ENCODE measurements at regions not wholly inside any gene's neighbourhood (a gene's known extent, or its start where the extent isn't known, plus 50 kb on each side); places are given as distances from the start of the nearest gene placed in this dataset.

DNA sequence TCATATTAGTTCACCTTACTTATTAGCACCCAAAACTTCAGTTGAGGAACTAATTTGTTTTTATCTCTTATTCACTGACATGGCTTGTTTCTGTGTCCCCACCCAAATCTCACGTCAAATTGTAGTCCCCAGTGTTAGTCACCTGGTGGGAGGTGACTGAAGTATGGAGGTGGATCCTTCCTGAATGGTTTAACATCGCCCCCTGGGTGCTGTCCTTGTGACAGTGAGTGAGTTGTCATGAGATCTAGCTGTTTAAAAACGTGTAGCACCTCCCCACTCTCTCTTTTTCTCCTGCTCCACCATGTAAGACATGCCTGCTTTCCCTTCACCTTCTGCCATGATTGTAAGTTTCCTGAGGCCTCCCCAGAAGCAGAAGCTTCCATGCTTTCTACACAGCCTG, 75.0 kb upstream of the HECTD2 start:
- DNase-seq = no peak

GRCh38 chr10:91339729-91340128, 70.4 kb upstream of the HECTD2 start:
- no peak for DNase-seq

- peak in 15 of 56 donors; percentile 2 to 48 (median 12) for DNase-seq
Measured at GRCh38 chr10:91340613-91341362, 69.4 kb upstream of the HECTD2 start.

- no peak for DNase-seq
Measured at GRCh38 chr10:91341686-91342085, 68.5 kb upstream of the HECTD2 start.

- DNase-seq = no peak
Measured at GRCh38 chr10:91343010-91343409, 67.1 kb upstream of the HECTD2 start.

DNA sequence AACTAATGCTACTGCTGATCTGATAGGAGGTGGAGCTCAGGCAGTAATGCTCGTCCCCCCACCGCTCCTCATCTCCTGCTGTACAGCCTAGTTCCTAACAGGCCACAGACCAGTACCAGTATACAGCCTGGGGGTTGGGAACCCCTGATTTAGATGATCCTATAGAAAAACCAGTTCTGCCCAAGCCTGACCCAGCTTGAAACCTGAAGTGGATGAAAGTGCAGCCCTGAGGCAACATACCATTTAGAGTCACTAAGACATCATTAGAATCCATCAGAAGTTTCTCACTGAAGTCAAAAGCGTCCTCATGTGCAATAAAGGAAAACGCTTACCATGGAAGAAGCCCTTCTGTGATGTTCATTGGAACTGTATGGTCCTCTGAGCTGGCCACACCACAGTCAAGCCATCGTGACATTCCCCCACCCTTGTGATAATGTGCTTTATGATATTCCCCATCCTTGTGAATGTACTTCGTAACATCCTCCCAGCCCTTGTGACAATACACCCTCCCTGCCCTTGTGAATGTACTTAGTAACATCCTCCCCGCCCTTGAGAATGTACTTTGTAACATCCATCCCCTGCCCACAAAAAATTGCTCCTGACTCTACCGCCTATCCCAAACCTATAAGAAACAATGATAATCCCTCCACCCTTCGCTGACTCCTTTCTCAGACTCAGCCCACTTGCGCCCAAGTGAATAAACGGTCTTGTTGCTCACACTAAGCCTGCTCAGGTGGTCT, 65.9 kb upstream of the HECTD2 start:
- DNase-seq = no peak

DNA sequence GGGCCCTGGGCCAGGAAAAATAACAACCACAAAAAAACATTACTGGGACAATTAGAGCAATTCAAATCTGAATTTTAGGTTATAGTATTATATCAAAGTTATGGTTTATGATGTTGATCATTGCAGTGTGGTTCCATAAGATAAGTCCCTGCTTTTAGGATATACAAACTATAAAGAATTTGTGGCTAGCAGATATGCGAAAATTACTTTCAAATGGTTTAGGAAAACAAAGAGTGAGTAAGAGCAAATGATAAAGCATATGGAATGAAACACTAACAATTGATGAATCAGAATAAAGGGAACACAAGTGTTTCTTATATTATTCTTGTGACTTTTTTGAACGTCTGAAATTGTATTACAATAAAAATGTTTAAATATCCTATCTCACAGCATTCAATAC, 64.4 kb upstream of the HECTD2 start:
- no peak for DNase-seq

DNA sequence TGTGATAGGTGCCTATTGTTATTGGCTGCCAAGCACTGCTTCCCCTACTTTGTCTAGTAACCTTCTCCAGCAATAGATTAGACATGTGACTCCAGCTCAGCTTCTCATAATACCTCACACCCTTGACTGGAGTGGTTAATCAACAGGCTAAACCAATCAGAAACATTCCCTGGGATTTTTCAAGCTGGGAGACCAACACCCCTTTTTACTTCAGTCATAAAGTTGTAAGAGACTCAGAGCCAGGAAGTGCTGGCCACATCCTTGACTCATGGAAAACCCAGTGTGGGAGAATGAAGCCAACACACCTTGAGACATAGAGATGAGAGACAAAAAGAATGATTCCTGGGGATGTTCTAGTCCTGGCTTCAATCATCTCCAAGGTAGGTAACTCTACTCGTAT, 62.6 kb upstream of the HECTD2 start:
- DNase-seq = no peak

GRCh38 chr10:91349381-91349780, 60.8 kb upstream of the HECTD2 start:
- DNase-seq = peak in 1 of 56 donors; percentile 16

- no peak for DNase-seq
Measured at GRCh38 chr10:91350651-91351081, 59.5 kb upstream of the HECTD2 start.

DNA sequence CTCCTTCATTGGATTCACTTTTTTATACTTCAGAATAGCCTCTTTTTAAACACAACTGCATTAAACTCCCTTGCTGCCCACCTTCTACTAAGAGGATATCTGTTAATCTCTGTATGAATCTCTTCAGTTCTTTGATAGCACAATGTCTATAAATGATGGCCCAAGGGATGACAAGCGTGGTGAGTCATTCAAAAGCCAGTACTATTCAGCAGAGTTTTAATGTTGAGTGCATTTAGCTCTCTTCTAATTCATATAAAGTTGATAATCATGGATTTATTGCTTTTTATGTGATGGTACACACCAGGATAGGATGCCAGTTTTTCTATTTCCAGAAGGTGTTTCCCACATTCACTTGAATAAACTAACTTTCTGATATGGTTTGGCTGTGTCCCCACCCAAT, 57.4 kb upstream of the HECTD2 start:
- DNase-seq = no peak

- DNase-seq = peak in 7 of 56 donors; percentile 2 to 44 (median 17)
Measured at GRCh38 chr10:91354166-91355075, 55.7 kb upstream of the HECTD2 start.

DNA sequence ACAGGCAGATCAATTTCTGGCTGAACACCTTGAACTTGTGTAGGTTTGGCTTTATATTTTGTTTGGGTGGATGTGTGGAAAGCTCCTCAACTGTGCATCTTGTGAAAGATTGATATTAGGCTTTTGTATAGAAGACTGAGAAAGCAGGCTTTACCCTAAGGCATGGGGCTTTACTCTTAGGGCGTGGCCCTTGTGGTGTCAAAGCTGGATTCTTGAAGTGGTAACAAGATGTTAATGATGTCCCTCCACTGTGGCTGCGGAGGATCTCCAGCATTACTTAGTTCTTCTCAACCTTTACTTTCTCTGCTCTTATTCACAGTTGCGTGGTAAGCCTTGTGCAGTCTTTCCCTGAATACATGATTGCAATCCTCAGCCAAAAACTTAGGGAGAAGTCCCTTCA, 54.1 kb upstream of the HECTD2 start:
- no peak for DNase-seq

- DNase-seq = no peak
Measured at GRCh38 chr10:91357497-91357896, 52.6 kb upstream of the HECTD2 start.

Measured in nucleus accumbens (tissue), 56 donors.